HFFc6 (cell line): ENCODE measurements at regions not wholly inside any gene's neighbourhood (a gene's known extent, or its start where the extent isn't known, plus 50 kb on each side); places are given as distances from the start of the nearest gene placed in this dataset.

ENCODE experiments used
- DNase-seq: peaks from one replicate; pipeline ENCODE4 v3.0.0-alpha.2; 2018
- H3K27ac Mint-ChIP-seq: 2 replicates; pipeline ENCODE4 v1.8.0; 2020; ENCODE audit warnings: mild to moderate bottlenecking, mixed read lengths
- H3K27me3 Mint-ChIP-seq: 2 replicates; pipeline ENCODE4 v1.8.0; 2021; ENCODE audit warnings: mild to moderate bottlenecking, moderate library complexity, mixed read lengths; ENCODE audit not compliant: insufficient read depth
- H3K36me3 Mint-ChIP-seq: 2 replicates; pipeline ENCODE4 v1.8.0; 2021; ENCODE audit warnings: low read depth, mixed read lengths
- H3K4me1 Mint-ChIP-seq: 2 replicates; pipeline ENCODE4 v1.8.0; 2020; ENCODE audit warnings: low read depth, mixed read lengths
- H3K4me3 Mint-ChIP-seq: 2 replicates; pipeline ENCODE4 v1.8.0; 2020; ENCODE audit warnings: mild to moderate bottlenecking, moderate library complexity, mixed read lengths
- H3K9me3 Mint-ChIP-seq: 2 replicates; pipeline ENCODE4 v1.8.0; 2020; ENCODE audit warnings: mild to moderate bottlenecking, mixed read lengths
- TF ChIP-seq, protein P1 (sequence below): fragments of 200-600 bp; sonication (generic); IDR thresholded peaks from 2 replicates; pipeline ENCODE4 v1.5.0; 2021; ENCODE audit warnings: antibody characterized with exemption, mild to moderate bottlenecking

DNA sequence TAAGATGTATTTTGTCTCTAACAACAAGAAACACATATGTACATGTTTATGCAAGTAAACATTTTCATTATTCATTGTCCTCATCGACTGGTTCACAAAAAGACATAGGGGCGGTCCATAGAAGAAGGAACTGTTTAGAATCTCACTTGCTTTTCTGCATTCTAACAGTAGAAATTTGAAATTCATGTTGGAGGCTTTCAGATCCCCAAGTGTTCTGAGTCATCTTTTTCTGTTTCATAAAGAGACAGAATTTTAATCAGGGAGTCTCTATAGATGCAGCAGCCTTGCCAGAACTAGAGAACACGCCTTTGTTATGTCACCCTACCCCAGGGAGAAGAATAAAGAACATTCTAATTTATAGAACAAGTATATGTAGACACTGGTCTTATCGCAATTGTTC lies 324.3 kb downstream of the GABRG2 start:
- Mint-ChIP-seq H3K27ac (no peak overlapping the region), H3K4me3 (no peak overlapping the region), H3K36me3 (no peaks in the 10 kb centered on the region), H3K27me3 (no peaks in the 10 kb centered on the region), H3K9me3 (peaks cover 39% of the 10 kb centered on the region), H3K4me1 (no peaks in the 10 kb centered on the region)
- TF ChIP-seq, protein P1, sequence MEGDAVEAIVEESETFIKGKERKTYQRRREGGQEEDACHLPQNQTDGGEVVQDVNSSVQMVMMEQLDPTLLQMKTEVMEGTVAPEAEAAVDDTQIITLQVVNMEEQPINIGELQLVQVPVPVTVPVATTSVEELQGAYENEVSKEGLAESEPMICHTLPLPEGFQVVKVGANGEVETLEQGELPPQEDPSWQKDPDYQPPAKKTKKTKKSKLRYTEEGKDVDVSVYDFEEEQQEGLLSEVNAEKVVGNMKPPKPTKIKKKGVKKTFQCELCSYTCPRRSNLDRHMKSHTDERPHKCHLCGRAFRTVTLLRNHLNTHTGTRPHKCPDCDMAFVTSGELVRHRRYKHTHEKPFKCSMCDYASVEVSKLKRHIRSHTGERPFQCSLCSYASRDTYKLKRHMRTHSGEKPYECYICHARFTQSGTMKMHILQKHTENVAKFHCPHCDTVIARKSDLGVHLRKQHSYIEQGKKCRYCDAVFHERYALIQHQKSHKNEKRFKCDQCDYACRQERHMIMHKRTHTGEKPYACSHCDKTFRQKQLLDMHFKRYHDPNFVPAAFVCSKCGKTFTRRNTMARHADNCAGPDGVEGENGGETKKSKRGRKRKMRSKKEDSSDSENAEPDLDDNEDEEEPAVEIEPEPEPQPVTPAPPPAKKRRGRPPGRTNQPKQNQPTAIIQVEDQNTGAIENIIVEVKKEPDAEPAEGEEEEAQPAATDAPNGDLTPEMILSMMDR: no peak
- no peak for DNase-seq

DNA sequence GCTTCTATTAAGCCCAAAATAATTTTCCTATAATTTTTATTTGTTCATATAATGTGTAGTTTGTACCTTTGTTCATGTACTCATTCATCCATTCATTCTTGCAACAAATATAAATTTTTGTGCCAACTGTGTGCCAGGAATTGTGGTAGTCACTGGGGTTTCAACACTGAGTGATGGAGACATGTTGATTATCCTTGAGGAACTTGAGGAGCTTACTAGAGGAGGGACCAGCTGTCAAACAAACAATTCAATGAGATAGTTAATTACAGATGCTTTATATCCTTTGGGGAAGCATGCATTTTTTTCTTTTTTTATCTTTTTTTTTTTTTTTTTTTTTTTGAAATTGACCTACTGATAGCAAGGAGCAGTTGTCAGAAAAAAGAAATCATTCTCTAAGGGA lies 324.8 kb downstream of the GABRG2 start:
- TF ChIP-seq, protein P1: no peak
- Mint-ChIP-seq H3K4me1 (no peaks in the 10 kb centered on the region), H3K27me3 (no peaks in the 10 kb centered on the region), H3K27ac (no peak overlapping the region), H3K36me3 (no peaks in the 10 kb centered on the region), H3K9me3 (peaks cover 36% of the 10 kb centered on the region), H3K4me3 (no peak overlapping the region)
- DNase-seq: no peak

DNA sequence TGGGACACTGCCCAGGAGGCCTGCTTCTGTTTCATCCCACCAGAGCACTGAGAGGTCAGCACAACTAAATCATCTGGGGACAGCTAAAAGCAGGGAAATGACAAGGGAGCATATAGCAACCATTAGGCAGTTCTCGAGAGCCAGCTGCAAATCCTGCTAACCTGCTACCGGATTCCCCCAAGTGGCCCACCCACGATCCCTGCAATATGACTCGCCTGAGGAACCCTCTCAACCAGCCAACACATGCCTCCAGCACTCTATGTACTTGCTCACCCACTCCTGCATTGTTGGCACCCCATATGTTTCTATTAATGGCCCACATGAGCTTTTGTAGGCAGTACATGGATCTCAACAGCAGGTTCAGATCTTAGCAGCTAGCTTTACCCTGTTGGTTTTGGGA lies 326.0 kb downstream of the GABRG2 start:
- DNase-seq: no peak
- H3K9me3 Mint-ChIP-seq: peaks cover 37% of the 10 kb centered on the region
- H3K27me3 Mint-ChIP-seq: no peaks in the 10 kb centered on the region
- TF ChIP-seq, protein P1: no peak
- H3K4me1 Mint-ChIP-seq: no peaks in the 10 kb centered on the region
- no peak overlapping the region for H3K4me3 Mint-ChIP-seq
- H3K36me3 Mint-ChIP-seq: no peaks in the 10 kb centered on the region
- H3K27ac Mint-ChIP-seq: no peak overlapping the region

DNA sequence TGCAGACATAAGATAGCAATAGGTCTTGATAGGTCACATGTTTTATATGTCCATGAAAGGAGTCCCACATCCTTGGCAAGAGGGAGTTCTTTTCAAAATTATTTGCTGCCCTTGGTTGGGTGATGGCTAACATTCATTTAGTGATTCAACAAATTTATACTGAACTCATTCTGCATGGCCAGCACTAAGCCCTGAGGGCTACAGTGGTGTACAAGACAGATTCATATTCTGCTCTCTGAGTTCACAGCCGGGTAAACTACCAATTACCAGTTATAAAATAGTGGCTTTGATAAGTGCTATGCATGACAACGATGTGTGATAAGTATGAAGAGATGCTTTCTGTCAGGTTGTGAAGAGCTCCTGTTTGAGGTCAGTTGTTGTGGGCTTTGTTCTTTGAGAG lies 340.0 kb downstream of the GABRG2 start:
- H3K9me3 Mint-ChIP-seq: peaks cover 33% of the 10 kb centered on the region
- no peak overlapping the region for H3K4me3 Mint-ChIP-seq
- DNase-seq: no peak
- no peaks in the 10 kb centered on the region for H3K4me1 Mint-ChIP-seq
- H3K36me3 Mint-ChIP-seq: no peaks in the 10 kb centered on the region; the same call in 1 of the 2 replicates
- no peaks in the 10 kb centered on the region for H3K27me3 Mint-ChIP-seq
- H3K27ac Mint-ChIP-seq: no peak overlapping the region
- TF ChIP-seq, protein P1: no peak

DNA sequence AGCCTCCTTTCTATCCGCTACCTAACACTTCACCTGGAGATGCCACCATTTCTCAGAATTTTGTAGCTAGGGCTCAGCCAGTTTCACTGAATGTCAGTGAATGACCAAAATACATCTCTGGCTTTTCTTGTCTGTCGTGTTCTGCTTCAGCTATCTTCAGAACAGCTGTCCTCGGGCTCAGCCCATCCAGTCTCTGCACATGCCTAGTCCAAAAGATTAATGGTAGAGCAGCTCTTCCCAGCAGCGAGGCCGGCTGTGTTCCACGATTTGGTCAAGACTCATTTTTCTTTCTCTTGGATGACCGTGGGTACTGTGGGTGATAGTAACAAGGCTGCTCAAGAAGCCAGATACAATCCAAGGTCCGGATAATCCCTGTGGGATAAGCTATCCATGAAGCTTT lies 342.8 kb downstream of the GABRG2 start:
- no peak for DNase-seq
- Mint-ChIP-seq H3K9me3 (peaks cover 21% of the 10 kb centered on the region), H3K4me1 (no peaks in the 10 kb centered on the region), H3K27me3 (no peaks in the 10 kb centered on the region), H3K36me3 (no peaks in the 10 kb centered on the region), H3K4me3 (no peak overlapping the region), H3K27ac (no peak overlapping the region)
- TF ChIP-seq, protein P1: no peak

DNA sequence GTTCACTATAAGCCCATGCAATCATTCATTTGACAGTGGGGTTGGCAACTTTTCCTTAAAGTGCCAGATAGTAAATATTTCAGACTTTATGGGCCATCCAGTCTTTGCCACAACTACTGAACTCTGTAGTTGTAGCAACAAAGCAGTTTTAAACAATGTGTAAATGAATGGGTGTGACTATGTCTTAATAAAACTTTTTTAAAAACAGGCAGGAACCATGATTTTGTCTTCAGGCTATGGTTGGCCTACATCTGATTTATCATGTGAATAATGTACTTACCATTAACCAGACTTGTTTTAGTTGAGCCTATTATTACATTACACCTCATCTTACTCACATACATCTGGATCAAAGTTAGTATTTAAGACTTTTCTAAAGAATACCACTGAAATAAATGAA lies 361.6 kb downstream of the GABRG2 start:
- no peaks in the 10 kb centered on the region for H3K4me1 Mint-ChIP-seq
- H3K27me3 Mint-ChIP-seq: no peaks in the 10 kb centered on the region
- no peak overlapping the region for H3K27ac Mint-ChIP-seq
- TF ChIP-seq, protein P1: no peak
- no peaks in the 10 kb centered on the region for H3K36me3 Mint-ChIP-seq
- H3K4me3 Mint-ChIP-seq: no peak overlapping the region
- peaks cover 18% of the 10 kb centered on the region for H3K9me3 Mint-ChIP-seq
- no peak for DNase-seq
